ENCODE measurements at regions not wholly inside any gene's neighbourhood (a gene's known extent, or its start where the extent isn't known, plus 50 kb on each side); places are given as distances from the start of the nearest gene placed in this dataset.
"Not testable (repeated sequence)": the region's sequence is repeated elsewhere in the genome, so short reads cannot be mapped to it uniquely, and the experiment has no call there.

DNA sequence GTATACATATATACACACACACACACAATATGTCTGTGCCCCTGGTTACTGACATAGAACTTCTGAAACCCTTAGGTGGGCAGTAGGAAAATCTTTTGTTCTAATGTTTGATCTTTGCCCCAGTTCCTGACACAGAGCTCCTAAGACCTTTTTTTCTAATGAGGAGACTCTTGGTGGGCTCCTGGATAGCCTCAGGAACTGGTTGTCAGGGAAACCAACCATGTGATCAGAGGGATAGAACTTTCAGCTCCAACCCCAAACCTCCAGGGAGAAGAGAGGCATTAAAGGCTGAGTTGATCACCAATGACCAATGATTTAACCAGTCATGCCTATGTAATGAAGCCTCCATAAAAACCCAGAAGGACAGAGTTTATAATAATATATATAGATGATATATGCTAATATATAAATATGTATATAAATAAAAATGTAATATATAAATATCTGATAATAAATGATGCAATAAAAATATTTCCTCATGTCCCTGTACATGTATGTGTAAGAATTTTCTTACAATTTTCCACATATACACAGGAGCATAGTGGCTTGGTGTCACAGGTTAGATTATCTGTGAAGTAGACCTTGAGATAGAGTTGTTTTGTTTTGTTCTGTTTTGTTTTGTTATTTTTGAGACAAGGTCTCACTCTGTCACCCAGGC, 93.3 kb downstream of the GPX5 start:
- POLR2A ChIA-PET: no interaction called here
- CTCF ChIA-PET: no interaction called here

DNA sequence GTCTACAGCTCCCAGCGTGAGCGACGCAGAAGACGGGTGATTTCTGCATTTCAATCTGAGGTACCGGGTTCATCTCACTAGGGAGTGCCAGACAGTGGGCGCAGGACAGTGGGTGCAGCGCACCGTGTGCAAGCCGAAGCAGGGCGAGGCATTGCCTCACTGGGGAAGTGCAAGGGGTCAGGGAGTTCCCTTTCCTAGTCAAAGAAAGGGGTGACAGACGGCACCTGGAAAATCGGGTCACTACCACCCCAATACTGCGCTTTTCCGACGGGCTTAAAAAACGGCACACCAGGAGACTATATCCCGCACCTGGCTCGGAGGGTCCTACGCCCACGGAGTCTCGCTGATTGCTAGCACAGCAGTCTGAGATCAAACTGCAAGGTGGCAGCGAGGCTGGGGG, 95.6 kb downstream of the GPX5 start:
- CTCF ChIA-PET: not testable (repeated sequence)

DNA sequence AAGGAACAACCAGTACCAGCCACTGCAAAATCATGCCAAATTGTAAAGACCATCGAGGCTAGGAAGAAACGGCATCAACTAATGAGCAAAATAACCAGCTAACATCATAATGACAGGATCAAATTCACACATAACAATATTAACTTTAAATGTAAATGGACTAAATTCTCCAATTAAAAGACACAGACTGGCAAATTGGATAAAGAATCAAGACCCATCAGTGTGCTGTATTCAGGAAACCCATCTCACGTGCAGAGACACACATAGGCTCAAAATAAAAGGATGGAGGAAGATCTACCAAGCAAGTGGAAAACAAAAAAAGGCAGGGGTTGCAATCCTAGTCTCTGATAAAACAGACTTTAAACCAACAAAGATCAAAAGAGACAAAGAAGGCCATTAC, 97.6 kb downstream of the GPX5 start:
- POLR2A ChIA-PET, CTCF ChIA-PET: not testable (repeated sequence)

More for the DNA sequence above, 95.6 kb downstream of the GPX5 start:
- POLR2A ChIA-PET: not testable (repeated sequence)

DNA sequence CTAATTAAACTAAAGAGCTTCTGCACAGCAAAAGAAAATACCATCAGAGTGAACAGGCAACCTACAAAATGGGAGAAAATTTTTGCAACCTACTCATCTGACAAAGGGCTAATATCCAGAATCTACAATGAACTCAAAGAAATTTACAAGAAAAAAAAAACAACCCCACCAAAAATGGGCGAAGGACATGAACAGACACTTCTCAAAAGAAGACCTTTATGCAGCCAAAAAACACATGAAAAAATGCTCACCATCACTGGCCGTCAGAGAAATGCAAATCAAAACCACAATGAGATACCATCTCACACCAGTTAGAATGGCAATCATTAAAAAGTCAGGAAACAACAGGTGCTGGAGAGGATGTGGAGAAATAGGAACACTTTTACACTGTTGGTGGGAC, 100.7 kb downstream of the GPX5 start:
- POLR2A ChIA-PET, CTCF ChIA-PET: not testable (repeated sequence)

DNA sequence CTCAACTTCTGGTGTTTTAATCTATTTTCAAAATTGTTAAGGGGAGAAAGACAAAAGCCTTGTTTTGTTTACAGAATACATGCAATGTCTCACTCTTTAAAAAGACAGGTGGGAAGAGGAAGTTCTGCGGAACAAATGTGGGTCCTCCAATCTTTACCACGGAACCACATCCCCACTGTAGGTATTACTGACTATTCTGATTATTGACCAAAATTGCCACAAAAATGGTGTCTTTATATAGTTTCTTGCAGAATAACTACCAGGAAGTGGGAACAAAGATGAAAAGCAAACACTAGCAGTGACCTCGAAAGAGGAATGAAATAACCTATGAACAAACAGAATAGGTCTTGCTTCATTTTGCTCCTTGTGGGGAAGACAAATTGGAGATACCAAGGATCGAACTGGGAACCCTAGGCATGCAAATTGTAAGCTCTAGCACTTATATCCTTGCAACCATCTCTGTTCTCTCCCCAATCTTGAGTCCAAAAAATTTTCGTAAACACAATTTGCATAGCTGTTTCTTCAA, 106.7 kb downstream of the GPX5 start:
- ChIA-PET POLR2A (no interaction called here), CTCF (no interaction called here)

DNA sequence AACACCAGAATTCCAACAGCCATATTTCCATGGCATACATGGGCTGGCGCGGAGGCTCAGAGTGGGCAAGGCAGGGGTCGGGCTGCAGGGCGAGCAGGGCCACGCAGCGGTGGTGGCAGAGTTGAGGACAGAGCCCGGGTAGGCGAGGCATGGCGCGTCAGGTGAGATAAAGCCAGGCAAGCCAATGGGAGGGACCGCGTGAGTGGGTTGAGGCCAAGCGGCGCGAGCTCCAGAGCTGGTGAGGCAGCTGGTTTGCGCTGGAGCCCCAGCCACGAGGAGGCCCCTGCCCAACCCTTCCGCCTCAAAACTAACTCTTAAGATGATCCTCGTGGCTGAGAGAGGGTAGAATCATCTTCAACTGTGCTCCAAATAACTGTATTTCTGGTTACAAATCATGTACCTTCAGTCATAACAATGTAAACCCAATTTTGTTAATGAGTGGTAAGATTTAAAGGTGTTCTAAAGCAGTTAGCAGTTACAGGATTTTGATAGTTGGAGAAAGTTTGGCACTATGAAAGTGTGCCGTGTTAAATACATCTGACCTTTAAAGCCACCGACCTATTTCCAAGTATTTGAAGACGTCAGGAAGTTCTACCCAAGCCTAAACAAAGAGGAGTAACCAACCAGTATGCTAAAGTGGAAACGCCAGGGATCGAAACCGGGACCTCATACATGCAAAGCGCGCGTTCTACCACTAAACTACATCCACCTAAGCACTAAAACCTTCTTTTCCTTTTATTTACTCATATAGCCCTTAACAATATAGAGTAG, 107.9 kb downstream of the GPX5 start:
- ChIA-PET CTCF (no interaction called here), POLR2A (no interaction called here)

DNA sequence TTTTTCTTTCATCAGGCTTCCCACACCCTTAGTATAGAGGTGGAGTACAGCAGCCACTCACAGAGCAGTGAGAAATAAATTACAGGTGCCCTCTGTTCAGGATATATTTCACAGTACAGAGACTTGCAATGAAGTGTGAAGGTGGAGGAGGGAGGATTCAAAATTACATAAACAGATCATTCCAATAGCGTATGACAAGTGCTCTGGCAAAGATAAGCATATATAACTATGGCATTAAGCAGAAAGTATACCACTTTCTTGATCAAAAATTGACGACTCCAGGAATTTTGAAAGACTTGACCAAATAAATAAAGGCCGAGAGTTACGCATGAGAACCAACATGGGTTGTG, 108.7 kb downstream of the GPX5 start:
- POLR2A ChIA-PET: no interaction called here
- CTCF ChIA-PET: interaction anchor here (0.6 kb wide), 2 partner anchors 127 to 382 kb away, joined by 3 read pairs; no protein-coding TSS in a partner anchor

DNA sequence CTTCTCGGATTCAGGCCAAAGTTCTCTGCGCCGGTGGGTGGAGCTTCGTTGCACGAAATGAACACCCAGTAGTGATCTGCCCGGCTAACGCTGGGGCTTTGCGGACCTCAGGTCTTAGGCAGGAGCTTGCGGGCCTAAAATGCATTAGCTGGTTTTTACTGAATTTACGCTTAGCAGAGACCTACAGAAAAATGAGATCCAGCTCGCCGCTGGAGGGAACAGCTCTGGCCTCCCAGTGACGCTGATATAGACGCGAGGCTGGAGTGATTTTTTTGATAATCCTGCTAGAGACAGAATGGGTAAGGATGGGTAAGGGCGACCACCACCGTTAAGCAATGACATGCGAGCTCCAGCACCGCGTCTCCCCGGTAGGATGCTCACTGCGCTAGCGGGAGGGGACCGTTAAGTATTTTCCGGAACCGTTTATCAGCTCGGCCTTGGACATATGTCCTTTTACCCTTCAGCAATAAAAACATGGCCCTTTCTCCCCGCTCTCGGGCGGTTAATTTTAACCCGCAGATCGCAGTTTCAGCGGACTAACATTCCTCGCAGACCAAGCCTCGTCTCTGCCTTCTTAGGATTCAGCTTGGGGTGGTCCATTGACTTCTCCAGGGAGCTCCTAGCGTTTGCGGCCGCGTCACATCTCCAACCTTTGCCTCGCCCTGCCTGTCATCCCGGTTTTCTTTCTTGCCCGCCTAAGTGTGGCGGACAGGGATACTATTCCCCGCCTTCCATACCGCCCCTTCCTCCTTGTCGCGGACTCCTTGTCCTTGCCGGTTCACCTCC, 109.3 kb downstream of the GPX5 start:
- POLR2A ChIA-PET: no interaction called here
- CTCF ChIA-PET: interaction anchor here (0.6 kb wide), 2 partner anchors 126 to 381 kb away, joined by 3 read pairs; no protein-coding TSS in a partner anchor

DNA sequence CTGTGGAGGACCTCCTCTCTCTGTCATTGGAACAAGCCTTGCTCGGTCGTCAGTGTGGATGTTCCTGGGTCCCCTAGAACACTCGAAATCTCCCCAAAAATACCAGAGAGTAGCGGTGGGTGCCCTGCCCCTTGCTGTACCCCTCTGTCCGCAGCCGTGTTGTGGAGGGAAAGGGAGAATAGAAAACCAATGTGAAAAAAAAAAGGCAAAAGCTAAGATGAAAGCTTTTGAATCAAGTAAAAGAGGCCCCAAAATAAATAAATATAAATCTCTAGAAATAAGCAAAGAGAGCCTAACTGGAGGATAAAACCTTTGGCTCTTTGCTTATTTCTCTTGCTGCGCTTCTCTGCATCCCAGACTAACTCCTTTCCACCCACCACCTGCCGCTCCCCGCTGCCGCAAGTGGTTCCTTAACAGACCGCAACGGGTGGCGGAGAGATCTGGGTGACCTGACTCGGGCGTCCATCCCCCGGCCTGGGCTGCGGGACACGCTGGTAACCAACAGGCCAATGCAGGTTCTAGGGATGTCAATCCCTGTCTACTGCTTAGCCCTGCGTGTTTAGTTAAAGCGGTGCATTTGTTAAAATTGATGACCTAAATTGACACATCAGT, 110.0 kb downstream of the GPX5 start:
- ChIA-PET CTCF (no interaction called here), POLR2A (no interaction called here)

DNA sequence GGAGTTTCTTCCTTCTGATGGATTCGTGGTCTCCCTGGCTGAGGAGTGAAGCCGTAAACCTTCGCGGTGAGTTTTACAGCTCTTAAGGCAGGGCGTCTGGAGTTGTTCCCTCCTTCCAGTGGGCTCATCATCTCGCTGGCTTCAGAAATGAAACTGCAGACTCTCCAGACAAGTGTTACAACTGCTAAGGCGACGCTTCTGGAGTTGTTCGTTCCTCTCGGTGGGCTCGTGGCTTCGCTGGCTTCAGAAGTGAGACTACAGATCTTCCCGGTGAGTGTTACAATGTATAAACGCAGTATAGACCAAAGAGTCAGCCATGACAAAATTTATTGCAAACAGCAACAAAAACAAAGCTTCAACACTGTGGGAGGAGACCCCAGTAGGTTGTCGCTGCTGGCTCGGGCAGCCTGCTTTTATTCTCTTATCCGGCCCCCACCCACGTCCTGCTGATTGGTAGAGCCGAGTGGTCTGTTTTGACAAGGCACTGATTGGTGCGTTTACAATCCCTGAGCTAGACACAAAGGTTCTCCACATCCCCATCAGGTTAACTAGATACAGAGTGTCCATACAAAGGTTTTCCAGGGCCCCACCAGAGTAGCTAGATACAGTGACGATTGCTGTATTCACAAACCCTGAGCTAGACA, 113.2 kb downstream of the GPX5 start:
- CTCF ChIA-PET: no interaction called here
- POLR2A ChIA-PET: no interaction called here

DNA sequence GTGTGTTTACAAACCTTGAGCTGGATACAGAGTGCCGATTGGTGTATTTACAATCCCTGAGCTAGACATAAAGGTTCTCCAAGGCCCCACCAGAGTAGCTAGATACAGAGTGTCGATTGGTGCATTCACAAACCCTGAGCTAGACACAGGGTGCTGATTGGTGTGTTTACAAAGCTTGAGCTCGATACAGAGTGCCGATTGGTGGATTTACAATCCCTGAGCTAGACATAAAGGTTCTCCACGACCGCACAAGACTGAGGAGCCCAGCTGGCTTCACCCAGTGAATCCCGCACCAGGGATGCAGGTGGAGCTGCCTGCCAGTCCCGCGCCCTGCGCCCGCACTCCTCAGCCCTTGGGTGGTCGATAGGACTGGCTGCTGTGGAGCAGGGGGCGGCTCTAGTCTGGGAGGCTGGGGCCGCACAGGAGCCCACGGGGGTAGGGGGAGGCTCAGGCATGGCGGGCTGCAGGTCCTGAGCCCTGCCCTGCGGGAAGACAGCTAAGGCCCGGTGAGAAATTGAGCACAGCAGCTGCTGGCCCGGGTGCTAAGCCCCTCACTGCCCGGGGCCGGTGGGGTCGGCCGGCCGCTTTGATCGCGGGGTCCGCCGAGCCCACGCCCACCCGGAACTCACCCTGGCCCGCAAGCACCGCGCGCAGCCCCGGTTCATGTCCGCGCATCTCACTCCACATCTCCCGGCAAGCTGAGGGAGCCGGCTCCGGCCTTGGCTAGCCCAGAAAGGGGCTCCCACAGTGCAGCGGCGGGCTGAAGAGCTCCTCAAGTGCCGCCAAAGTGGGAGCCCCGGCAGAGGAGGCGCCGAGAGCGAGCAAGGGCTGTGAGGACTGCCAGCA, 114.0 kb downstream of the GPX5 start:
- CTCF ChIA-PET, POLR2A ChIA-PET: not testable (repeated sequence)

DNA sequence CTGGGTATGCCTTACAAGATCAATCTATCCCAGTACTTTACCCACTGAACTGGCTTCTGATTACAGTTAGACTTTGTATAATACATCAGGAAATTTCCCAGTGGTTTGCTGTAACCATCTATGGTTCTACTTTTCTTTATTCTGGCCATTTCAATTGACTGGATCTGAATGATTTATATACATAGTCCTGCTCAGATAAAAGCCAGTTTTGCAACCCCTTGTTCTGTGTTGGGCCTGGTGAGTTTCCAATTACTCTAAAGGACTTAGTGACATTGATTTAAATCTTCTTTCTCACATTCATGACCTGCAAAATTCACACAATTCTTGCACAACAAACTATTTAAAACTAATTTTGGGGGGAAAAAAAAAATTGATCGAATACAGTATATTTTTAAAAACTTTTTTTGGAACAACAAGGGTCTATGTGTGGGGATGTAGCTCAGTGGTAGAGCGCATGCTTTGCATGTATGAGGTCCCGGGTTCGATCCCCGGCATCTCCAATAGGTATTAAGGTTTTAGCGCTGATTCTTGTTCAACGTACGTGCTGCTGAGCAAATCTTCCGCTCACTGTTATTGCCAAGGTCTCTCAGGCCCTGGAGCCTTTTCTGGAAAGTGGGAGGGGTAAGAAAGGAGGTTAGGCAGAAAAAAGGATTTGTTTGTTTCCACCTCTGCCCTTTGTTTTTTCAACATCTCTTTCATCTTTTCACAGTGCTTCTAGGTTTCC, 117.5 kb downstream of the GPX5 start:
- POLR2A ChIA-PET: no interaction called here
- CTCF ChIA-PET: no interaction called here

DNA sequence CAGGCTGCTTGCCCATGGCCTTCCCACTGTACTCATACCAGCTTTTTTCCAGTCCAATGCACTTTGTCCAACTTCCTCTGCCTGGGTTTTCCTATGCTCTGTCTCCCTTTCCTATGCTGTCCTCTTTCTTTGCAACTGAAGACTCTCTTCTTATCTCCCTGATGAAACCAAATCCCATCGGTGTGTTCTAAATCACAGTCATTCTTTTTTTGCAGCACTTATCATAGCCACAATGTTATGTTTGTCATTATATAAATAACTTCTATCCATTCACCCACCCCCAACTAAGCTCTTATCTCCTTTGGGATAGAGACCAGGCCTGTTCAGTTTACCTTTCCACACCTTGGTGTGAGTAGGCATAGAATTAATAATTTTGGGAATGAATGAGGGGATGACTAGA, 121.0 kb downstream of the GPX5 start:
- CTCF ChIA-PET: no interaction called here
- POLR2A ChIA-PET: no interaction called here

DNA sequence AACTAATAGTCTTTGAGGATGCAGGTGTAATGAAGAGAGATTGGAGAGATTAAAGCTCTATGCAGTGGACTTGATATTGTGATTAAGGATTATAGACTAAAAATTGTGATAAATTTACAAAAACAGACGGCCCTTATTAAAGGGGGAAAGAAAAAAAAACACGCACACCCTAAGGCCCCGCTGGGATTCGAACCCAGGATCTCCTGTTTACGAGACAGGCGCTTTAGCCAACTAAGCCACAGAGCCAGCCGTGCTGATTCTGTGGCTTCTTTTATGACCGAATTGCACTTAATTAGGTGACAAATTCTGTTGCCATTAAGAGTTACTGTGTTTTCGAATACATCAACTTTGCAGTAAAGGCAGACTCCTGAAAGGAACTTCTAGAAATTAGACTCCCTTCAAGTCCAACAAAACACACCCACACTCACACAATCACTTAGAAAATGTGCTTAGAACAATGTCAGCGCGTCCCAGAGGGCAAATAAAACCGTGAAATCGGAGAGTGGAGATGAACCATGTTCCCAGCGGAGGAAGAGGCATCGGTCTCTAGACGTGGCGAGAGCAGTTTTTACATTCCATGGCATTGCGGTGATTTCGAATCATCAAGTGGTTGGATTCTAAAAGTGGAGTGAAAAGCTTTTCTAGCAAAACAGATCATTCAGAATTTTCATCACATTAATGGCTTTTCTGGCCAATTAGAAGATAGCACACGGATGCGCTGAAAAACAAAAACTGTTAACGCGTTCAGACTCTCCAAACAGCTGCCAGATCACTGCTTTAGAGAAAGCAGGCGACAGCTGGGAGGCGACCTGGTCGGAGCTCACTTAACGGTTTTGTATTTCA, 122.6 kb downstream of the GPX5 start:
- CTCF ChIA-PET: no interaction called here
- POLR2A ChIA-PET: no interaction called here

DNA sequence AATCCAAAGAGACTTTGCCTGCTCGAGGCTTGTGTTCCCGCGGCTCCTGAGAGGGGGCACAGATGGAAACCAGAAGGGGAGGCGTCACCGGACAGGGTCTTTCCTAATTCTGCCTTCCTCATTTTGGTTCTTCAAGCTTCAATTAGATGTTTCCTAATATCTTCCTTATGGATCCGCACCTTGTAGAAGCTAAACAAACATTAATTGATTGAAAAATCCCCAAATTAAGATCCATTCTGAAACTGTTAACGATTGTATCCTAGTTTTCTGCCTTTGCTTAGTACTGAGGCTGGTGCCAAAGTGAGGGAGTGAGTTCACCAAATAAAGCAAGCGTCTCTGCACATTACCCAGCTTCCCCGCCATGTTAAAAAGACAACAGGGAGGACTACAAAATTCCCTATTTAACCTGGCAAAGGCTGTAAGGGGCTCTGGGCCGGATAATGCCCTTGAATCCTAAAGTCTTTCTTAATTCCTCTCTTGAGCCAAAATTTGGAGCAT, 123.2 kb downstream of the GPX5 start:
- ChIA-PET POLR2A (no interaction called here), CTCF (no interaction called here)

DNA sequence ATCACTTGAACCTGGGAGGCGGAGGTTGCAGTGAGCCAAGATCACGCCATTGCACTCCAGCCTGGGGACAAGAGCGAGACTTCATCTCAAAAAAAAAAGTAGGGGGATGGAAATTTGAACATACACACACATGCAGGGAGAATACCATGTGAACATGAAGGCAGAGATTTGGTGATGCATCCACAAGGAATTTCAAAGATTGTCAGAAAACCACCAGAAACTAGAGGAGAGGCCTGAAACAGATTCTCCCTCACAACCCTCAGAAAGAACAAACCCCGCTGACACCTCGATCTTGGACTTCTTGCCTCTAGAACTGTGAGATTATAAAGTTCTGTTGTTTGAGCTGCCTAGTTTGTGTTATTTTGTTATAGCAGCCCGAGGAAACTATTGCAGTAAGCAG, 125.5 kb downstream of the GPX5 start:
- ChIA-PET POLR2A (no interaction called here), CTCF (no interaction called here)

DNA sequence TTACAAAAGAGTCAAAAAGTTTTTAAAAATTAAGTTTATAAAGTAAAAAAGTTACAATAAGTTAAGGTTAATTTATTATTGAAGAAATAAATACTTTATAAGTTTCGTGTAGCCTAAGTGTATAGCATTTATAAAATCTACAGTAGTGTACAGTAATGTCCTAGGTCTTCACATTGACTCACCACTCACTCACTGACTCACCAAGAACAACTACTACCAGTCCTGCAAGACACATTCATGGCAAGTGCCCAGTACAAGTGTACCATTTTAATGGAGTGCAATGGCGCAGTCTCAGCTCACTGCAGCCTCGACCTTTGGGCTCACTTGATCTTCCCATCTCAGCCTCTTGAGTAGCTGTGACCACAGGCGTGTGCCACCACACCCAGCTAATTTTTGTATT, 128.2 kb downstream of the GPX5 start:
- POLR2A ChIA-PET: no interaction called here
- CTCF ChIA-PET: interaction anchor here (0.6 kb wide), 1 partner anchor 1431 kb away, joined by 3 read pairs; no protein-coding TSS in a partner anchor

All from activated CD8-positive, alpha-beta memory T cell treated with anti-CD3 and anti-CD28 coated beads for 36 hours (primary cell).